Natural killer cell treated with Interleukin-12 subunit alpha and Interleukin-12 subunit beta and Interleukin-15 and Interleukin-18, amount 100 ng/mL, for 72 hours (primary cell): ENCODE measurements at regions not wholly inside any gene's neighbourhood (a gene's known extent, or its start where the extent isn't known, plus 50 kb on each side); places are given as distances from the start of the nearest gene placed in this dataset.

Experiments used
- ATAC-seq, 2 donors: fragments of 150-1000 bp; cut with Tn5 transposase in 1 of 2; sonication (Bioruptor Pico), chemical (Tn5 transposase) in 1 of 2; 2 replicates each; pipeline ENCODE4 v1.10.0; 2021
- DNase-seq: peaks from one replicate; pipeline ENCODE4 v3.0.0; 2022; ENCODE audit warnings: low spot score
- H3K27ac Mint-ChIP-seq, 2 donors: 1 replicate in 1 of 2; 2 replicates in 1 of 2; pipeline ENCODE4 v1.8.0; 2022; ENCODE audit warnings: mixed read lengths in 2 of 2, mild to moderate bottlenecking in 1 of 2, moderate library complexity in 1 of 2
- H3K27me3 Mint-ChIP-seq, 2 donors: 1 replicate in 1 of 2; 2 replicates in 1 of 2; pipeline ENCODE4 v1.8.0; 2022; ENCODE audit warnings: mixed read lengths in 2 of 2
- H3K36me3 Mint-ChIP-seq: one replicate; pipeline ENCODE4 v1.8.0; 2022; ENCODE audit warnings: mixed read lengths
- H3K4me1 Mint-ChIP-seq, 2 donors: 1 replicate in 1 of 2; 2 replicates in 1 of 2; pipeline ENCODE4 v1.8.0; 2022; ENCODE audit warnings: low read depth in 2 of 2, mixed read lengths in 2 of 2, mild to moderate bottlenecking in 1 of 2
- H3K4me3 Mint-ChIP-seq: one replicate; pipeline ENCODE4 v1.8.0; 2022; ENCODE audit warnings: mixed read lengths
- H3K9me3 Mint-ChIP-seq: 2 replicates; pipeline ENCODE4 v1.8.0; 2022; ENCODE audit warnings: mixed read lengths

DNA sequence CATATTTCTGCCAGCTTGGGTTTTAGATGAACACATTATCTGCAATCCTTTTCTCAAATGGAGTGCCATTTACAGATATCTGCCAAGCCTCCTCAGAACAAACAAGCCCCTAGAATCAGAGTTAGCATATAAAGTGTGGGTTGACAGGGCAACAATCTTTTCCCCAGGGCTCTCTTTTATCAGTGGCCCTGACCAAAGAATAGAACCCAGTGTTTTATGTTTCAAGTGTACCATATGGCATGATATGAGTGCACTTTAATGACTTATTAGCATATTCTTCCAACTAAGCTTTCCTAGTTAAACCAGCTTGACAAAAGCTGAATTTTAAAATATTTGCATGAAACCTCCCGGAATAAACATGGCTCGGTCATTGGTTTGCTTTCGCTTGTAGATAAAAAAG, 57.3 kb downstream of the EVX1 start:
- Mint-ChIP-seq H3K27me3 (peaks cover 29 to 42% of the 10 kb centered on the region in 2 donors), H3K4me1 (peaks cover 0 to 6% of the 10 kb centered on the region in 2 donors), H3K27ac (no peak overlapping the region), H3K36me3 (no peaks in the 10 kb centered on the region), H3K9me3 (no peaks in the 10 kb centered on the region), H3K4me3 (no peak overlapping the region)
- ATAC-seq (no peak), DNase-seq (no peak)

- Mint-ChIP-seq H3K36me3 (no peaks in the 10 kb centered on the region), H3K4me3 (no peak overlapping the region), H3K9me3 (no peaks in the 10 kb centered on the region), H3K27ac (no peak overlapping the region), H3K4me1 (peaks cover 0 to 6% of the 10 kb centered on the region in 2 donors), H3K27me3 (peaks cover 30 to 42% of the 10 kb centered on the region in 2 donors)
- DNase-seq (no peak), ATAC-seq (no peak)
Observed at GRCh38 chr7:27300421-27300820, 57.8 kb downstream of the EVX1 start.

DNA sequence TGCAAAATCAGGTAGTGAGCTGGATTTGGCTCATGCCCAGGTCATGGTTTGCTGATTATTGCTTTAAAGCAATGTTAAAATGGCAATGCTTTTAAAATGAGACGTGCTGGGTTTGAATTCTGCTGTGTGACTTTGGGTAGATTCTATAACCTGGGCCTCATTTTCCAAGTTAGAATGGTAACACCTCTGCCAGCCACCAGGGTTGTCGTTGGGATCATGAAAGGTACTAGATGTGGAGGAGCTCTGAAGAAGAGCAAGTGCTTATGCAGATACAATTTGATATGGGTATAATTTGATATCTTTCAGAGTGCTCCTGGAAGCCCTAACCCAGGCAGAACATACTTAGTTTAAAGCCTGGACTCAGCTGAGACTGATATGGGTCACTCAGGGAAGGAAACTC, 60.0 kb downstream of the EVX1 start:
- H3K4me1 Mint-ChIP-seq, result no peaks in the 10 kb centered on the region
- no peak for ATAC-seq

DNA sequence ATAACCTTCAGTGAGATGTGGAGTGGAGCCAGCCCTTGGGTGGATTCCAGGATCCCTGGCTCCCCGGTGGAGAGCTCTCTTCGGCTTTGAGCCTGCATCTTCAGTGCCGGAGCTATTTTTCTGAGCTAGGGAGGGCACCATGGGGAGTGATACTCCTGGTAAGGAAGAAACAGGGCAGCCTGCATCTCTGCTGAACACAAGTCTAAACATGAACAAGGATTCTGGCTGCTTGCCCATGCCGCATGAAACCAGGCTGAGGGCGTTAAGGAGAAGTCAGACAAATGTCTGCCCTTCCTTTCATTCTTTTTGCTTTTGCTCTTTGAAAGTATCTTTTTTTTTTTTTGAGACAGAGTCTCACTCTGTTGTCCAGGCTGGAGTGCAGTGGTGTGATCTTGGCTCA, 60.4 kb downstream of the EVX1 start:
- no peaks in the 10 kb centered on the region for H3K9me3 Mint-ChIP-seq
- H3K4me1 Mint-ChIP-seq, result no peaks in the 10 kb centered on the region
- H3K27me3 Mint-ChIP-seq, result peaks cover 21 to 30% of the 10 kb centered on the region in 2 donors
- no peak overlapping the region for H3K27ac Mint-ChIP-seq
- DNase-seq (no peak), ATAC-seq (no peak)
- H3K4me3 Mint-ChIP-seq, result no peak overlapping the region
- H3K36me3 Mint-ChIP-seq, result no peaks in the 10 kb centered on the region

More for the DNA sequence above, 60.0 kb downstream of the EVX1 start:
- Mint-ChIP-seq H3K27ac (no peak overlapping the region), H3K9me3 (no peaks in the 10 kb centered on the region), H3K36me3 (no peaks in the 10 kb centered on the region), H3K4me3 (no peak overlapping the region), H3K27me3 (peaks cover 25 to 34% of the 10 kb centered on the region in 2 donors)
- DNase-seq, result no peak

DNA sequence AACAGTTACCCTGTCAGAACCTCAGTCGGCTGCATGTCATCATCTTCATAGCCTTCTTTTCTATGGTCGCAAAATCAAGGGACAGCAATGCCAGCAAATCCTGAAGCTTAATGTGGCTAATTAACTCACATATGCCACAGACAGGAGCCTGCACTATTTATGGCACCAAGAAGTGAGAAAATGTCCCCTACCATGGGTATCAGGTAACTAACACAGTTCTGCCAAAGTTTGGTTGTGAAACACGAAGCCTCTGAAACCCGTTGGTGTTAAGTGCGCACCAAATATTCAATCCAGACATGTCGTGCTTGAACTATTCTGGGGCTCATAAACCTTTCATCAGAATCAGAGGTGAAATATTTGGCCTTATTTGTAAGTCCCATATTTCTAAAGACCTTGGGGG, 63.3 kb downstream of the EVX1 start:
- ATAC-seq (no peak), DNase-seq (no peak)
- no peak overlapping the region for H3K4me3 Mint-ChIP-seq
- no peaks in the 10 kb centered on the region for H3K9me3 Mint-ChIP-seq
- H3K4me1 Mint-ChIP-seq, result no peaks in the 10 kb centered on the region
- no peak overlapping the region for H3K27ac Mint-ChIP-seq
- no peaks in the 10 kb centered on the region for H3K36me3 Mint-ChIP-seq
- H3K27me3 Mint-ChIP-seq, result peaks cover 14 to 23% of the 10 kb centered on the region in 2 donors

- Mint-ChIP-seq H3K27me3 (peaks cover 18 to 24% of the 10 kb centered on the region in 2 donors), H3K4me3 (no peak overlapping the region), H3K9me3 (no peaks in the 10 kb centered on the region), H3K27ac (no peak overlapping the region), H3K36me3 (no peaks in the 10 kb centered on the region), H3K4me1 (no peaks in the 10 kb centered on the region)
- DNase-seq, result no peak
- no peak for ATAC-seq
Observed at GRCh38 chr7:27312820-27313219, 70.2 kb downstream of the EVX1 start.

DNA sequence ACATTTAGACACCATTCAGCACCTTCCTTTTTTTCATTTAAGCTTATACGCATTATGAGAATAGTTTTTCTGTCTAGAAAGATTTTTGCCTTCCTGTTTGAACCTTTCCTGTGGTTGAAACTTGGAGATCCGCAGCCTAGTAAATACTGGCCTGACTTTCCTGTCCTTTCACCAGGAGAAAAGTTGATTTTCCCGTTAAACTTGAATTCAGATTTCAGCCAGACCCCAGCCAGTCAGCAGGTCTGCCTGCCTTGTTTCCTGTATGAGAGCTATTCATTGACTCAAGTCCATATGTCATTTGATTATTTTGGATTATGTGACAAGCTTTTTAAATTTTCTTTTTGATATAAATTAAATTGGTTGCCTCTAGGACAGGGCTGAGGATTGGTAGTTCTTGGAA, 71.5 kb downstream of the EVX1 start:
- H3K27me3 Mint-ChIP-seq, result peaks cover 23 to 33% of the 10 kb centered on the region in 2 donors
- H3K4me1 Mint-ChIP-seq, result no peaks in the 10 kb centered on the region
- DNase-seq (no peak), ATAC-seq (no peak)
- H3K36me3 Mint-ChIP-seq, result no peaks in the 10 kb centered on the region
- no peak overlapping the region for H3K27ac Mint-ChIP-seq
- no peak overlapping the region for H3K4me3 Mint-ChIP-seq
- H3K9me3 Mint-ChIP-seq, result no peaks in the 10 kb centered on the region

DNA sequence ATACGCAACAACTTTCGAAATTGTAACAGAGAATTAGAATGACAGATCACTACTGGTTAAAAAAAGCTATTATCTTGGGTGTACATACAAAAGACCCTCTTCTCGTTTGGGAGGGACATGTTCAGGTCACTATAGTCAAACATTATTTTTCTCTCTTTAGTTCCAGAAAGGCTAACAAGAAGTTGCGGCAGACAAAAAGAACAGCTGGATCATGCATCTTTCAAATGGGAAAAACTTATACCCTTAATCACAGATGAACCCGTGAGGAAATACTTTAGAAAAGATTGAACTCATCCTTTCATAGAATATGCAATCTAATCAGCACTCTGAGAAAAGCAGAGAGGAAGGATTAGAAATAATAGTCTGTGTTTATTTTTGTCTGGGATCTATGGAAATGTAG, 72.5 kb downstream of the EVX1 start:
- Mint-ChIP-seq H3K4me3 (no peak overlapping the region), H3K27ac (no peak overlapping the region), H3K9me3 (no peaks in the 10 kb centered on the region), H3K27me3 (peaks cover 28 to 37% of the 10 kb centered on the region in 2 donors), H3K4me1 (no peaks in the 10 kb centered on the region), H3K36me3 (no peaks in the 10 kb centered on the region)
- DNase-seq, result no peak
- no peak for ATAC-seq

GRCh38 chr7:27316311-27316710, 73.7 kb downstream of the EVX1 start:
- DNase-seq, result no peak
- no peak for ATAC-seq
- Mint-ChIP-seq H3K36me3 (no peaks in the 10 kb centered on the region), H3K4me3 (no peak overlapping the region), H3K4me1 (no peaks in the 10 kb centered on the region), H3K27ac (no peak overlapping the region), H3K9me3 (no peaks in the 10 kb centered on the region), H3K27me3 (peaks cover 25 to 31% of the 10 kb centered on the region in 2 donors)

GRCh38 chr7:27324246-27324645, 81.6 kb downstream of the EVX1 start:
- Mint-ChIP-seq H3K4me1 (no peaks in the 10 kb centered on the region), H3K4me3 (no peak overlapping the region), H3K27me3 (peaks cover 20 to 28% of the 10 kb centered on the region in 2 donors), H3K9me3 (peaks cover 4% of the 10 kb centered on the region), H3K36me3 (no peaks in the 10 kb centered on the region), H3K27ac (no peak overlapping the region)
- no peak for DNase-seq
- ATAC-seq, result no peak

DNA sequence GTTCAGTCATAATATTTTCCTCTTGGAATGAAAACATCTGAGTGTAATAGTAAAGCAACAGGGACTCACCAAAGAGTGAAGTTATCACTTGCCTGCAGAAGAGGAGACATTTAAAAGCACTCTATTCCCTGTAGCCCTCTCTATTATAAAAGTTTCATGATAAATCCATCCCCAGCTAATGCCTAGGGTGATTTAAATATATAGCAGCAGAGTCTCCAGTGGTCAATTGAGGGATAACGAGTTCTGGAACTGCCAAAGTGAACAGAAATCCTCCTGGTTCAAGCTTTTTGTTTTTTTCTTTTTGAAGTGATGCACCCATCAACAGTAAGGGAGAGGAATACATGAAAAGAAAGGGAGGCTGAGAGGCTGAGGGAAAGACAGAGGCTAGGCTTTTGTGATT, 87.3 kb downstream of the EVX1 start:
- peaks cover 14 to 22% of the 10 kb centered on the region in 2 donors for H3K27me3 Mint-ChIP-seq
- DNase-seq (no peak), ATAC-seq (no peak)
- H3K36me3 Mint-ChIP-seq, result no peaks in the 10 kb centered on the region
- no peak overlapping the region for H3K27ac Mint-ChIP-seq
- no peak overlapping the region for H3K4me3 Mint-ChIP-seq
- no peaks in the 10 kb centered on the region for H3K4me1 Mint-ChIP-seq
- H3K9me3 Mint-ChIP-seq, result peaks cover 6% of the 10 kb centered on the region

GRCh38 chr7:27339478-27339877, 96.9 kb downstream of the EVX1 start:
- no peaks in the 10 kb centered on the region for H3K36me3 Mint-ChIP-seq
- no peaks in the 10 kb centered on the region for H3K4me1 Mint-ChIP-seq
- H3K9me3 Mint-ChIP-seq, result no peaks in the 10 kb centered on the region
- ATAC-seq, result no peak
- DNase-seq, result no peak
- no peak overlapping the region for H3K27ac Mint-ChIP-seq
- no peak overlapping the region for H3K4me3 Mint-ChIP-seq
- peaks cover 32 to 36% of the 10 kb centered on the region in 2 donors for H3K27me3 Mint-ChIP-seq

DNA sequence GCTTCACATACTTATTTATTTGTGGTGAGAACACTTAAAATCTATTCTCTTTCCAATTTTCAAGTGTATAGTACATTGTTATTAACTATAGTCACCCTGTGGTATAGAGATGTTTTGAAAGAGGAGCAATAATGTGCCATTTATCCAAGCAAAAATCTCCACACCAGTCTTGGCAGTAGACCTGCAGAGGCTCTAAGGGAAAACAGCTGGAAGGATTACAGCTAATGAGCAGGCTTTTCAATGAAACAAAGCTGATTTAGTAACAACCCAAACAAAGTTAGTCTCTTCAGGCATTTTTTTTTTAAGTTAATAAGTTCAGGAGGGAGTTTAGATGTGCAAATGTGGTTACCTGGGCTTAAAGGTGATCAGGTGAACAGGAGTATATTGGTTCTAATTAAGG, 101.9 kb downstream of the EVX1 start:
- Mint-ChIP-seq H3K4me1 (no peaks in the 10 kb centered on the region), H3K36me3 (no peaks in the 10 kb centered on the region), H3K27me3 (peaks cover 29 to 42% of the 10 kb centered on the region in 2 donors), H3K27ac (no peak overlapping the region), H3K4me3 (no peak overlapping the region), H3K9me3 (no peaks in the 10 kb centered on the region)
- DNase-seq (no peak), ATAC-seq (no peak)

DNA sequence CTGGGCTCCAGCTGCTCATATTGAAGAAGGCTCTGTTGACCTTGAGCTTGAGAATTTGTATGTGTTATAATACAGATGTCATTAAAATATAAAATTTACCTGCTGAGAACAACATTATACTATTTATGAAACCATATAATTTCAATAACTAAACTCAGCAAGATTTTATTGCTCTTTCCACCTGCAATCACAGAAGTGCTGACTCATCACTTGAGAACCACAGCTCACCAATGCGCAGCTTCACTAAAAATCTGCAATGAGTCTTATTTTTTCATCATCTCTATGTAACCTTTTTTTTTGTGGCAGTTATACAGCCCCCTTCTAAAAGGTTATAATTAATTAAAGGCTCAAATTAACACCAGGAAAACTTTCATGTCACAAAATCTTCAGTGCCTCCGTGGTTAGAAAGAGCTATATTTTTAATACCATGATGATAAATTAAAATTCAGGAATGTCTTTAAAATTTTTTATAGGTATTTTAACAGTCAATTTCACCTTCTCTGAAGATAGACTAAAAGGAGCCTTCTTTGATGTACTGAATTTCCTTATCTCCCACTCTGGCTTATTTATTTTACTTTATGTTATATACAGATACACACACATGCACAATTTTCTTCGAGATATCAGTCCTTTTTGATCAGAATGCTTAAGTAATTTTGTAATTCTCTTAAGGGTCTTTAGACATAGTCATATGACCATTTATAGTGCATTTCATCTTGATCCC, 102.7 kb downstream of the EVX1 start:
- no peaks in the 10 kb centered on the region for H3K9me3 Mint-ChIP-seq
- no peak overlapping the region for H3K4me3 Mint-ChIP-seq
- ATAC-seq, result no peak
- H3K4me1 Mint-ChIP-seq, result no peaks in the 10 kb centered on the region
- peaks cover 32 to 46% of the 10 kb centered on the region in 2 donors for H3K27me3 Mint-ChIP-seq
- no peak overlapping the region for H3K27ac Mint-ChIP-seq
- no peak for DNase-seq
- H3K36me3 Mint-ChIP-seq, result no peaks in the 10 kb centered on the region

GRCh38 chr7:27345997-27346396, 103.4 kb downstream of the EVX1 start:
- H3K27ac Mint-ChIP-seq, result no peak overlapping the region
- no peaks in the 10 kb centered on the region for H3K9me3 Mint-ChIP-seq
- no peak for ATAC-seq

More at GRCh38 chr7:27345997-27346396, 103.4 kb downstream of the EVX1 start:
- DNase-seq, result no peak
- Mint-ChIP-seq H3K36me3 (no peaks in the 10 kb centered on the region), H3K4me1 (no peaks in the 10 kb centered on the region), H3K27me3 (peaks cover 32 to 46% of the 10 kb centered on the region in 2 donors), H3K4me3 (no peak overlapping the region)
